ENCODE measurements at regions not wholly inside any gene's neighbourhood (a gene's known extent, or its start where the extent isn't known, plus 50 kb on each side); places are given as distances from the start of the nearest gene placed in this dataset.

DNA sequence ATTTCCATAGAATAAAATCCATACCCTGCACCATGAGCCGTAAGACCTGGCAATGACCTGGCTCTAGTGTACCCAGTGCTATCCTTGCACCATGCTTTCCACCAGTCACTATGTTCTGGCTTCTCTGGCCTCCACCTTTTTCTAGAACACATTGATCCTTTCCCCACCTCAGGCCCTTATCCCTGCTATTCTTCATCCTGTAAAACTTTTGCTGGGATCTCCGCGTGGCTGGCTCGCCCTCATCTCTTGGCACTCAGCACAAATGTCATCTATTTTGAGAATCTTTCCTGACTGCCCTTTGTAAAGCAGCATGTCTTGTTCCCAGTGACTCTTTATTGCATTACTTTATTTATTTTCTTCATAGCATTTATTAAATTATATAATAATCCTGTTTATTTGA lies 169.8 kb upstream of the B3GALT2 start:
- no peak overlapping the region for H2AFZ ChIP-seq (ENCODE audit: control insufficient read depth, low read depth, low read length)
- BruUV-seq (replicated peaks): no TSS peak
- no peak for TF ChIP-seq CHD1 (IDR thresholded peaks at IDR 0.05; ENCODE audit: low read depth, low read length)
- no peak for TF ChIP-seq RFX5 (IDR thresholded peaks at IDR 0.05; ENCODE audit: low read depth, low read length)
- no peak for TF ChIP-seq ZNF274 (IDR thresholded peaks at IDR 0.05; ENCODE audit: insufficient read depth, insufficient read length)
- no peak for TF ChIP-seq CBFB (IDR thresholded peaks at IDR 0.05; ENCODE audit: low read depth)
- no peak for TF ChIP-seq GATAD2B (conservative IDR thresholded peaks at IDR 0.05; ENCODE audit: low read depth)
- TF ChIP-seq TCF7 (IDR thresholded peaks at IDR 0.05; ENCODE audit: borderline replicate concordance): no peak
- CTCF ChIA-PET: no interaction called here
- in situ Hi-C loops (cut with MboI): no loop called here
- H3K4me2 ChIP-seq (ENCODE audit: control insufficient read depth, insufficient read depth): no peak overlapping the region
- H3K79me2 ChIP-seq (ENCODE audit: control insufficient read depth, insufficient read depth, low read length): no peaks in the 10 kb centered on the region
- SMC1A ChIA-PET (ENCODE audit: uncharacterized antibody, unreplicated experiment): no interaction called here
- RAD21 ChIA-PET (ENCODE audit: unreplicated experiment): no interaction called here
- ATAC-seq (no peak), FAIRE-seq (no peak), DNase-seq (ENCODE audit: low read depth, low spot score) (no peak)
- no peak overlapping the region for H3K4me3 ChIP-seq
- intact Hi-C loops (cut with micrococcal nuclease; ENCODE audit: unreplicated experiment): no loop called here
- H3K27ac ChIP-seq (ENCODE audit: control insufficient read depth, insufficient read depth): no peak overlapping the region
- H3K4me1 ChIP-seq (ENCODE audit: control insufficient read depth, insufficient read depth, low read length): no peaks in the 10 kb centered on the region
- H3K9me3 ChIP-seq (replicated peaks; ENCODE audit: control insufficient read depth, insufficient read depth, low read length): no peaks in the 10 kb centered on the region
- 70% methylated on average over 4 of the region's 4 CpGs for WGBS (ENCODE audit: insufficient coverage, insufficient replicate concordance, low lambda C conversion rate, missing lambda C conversion rate)
- POLR2A ChIA-PET: no interaction called here
- no peak overlapping the region for H3K9ac ChIP-seq (ENCODE audit: control insufficient read depth, insufficient read depth, low read length)
- H3K36me3 ChIP-seq (ENCODE audit: control insufficient read depth in 2 of 2, insufficient read depth in 2 of 2, low read length in 1 of 2): no peaks in the 10 kb centered on the region
- no peaks in the 10 kb centered on the region; a peak in 1 of 4 replicates for H3K27me3 ChIP-seq (replicated peaks in 1 of 2; ENCODE audit: control insufficient read depth in 2 of 2, insufficient read depth in 2 of 2, low read length in 1 of 2)
- no peaks in the 10 kb centered on the region for H4K20me1 ChIP-seq (ENCODE audit: control insufficient read depth, insufficient read depth)

DNA sequence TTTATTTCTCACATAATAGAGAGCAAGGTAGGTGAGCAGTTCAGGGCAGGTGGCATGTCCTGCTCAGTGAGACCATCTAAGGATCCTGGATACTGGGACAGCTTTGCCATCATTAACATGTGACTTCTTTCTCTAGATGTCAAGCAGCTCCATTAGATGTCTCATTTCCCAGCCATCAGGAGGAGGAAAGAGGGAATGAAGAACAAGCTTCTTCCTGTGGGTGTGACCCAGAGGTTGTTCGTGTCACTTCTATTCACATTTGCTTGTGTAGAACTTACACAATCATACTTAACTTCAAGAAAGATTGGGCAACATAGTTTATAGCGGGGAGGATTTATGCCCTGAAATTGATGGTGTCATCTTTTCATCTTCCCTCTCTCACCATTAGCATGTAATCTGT lies 169.2 kb upstream of the B3GALT2 start:
- Histone ChIP-seq H2AFZ (ENCODE audit: control insufficient read depth, low read depth, low read length) (no peak overlapping the region), H3K4me1 (ENCODE audit: control insufficient read depth, insufficient read depth, low read length) (no peaks in the 10 kb centered on the region), H3K9me3 (replicated peaks; ENCODE audit: control insufficient read depth, insufficient read depth, low read length) (no peaks in the 10 kb centered on the region), H3K79me2 (ENCODE audit: control insufficient read depth, insufficient read depth, low read length) (no peaks in the 10 kb centered on the region), H4K20me1 (ENCODE audit: control insufficient read depth, insufficient read depth) (no peaks in the 10 kb centered on the region), H3K9ac (ENCODE audit: control insufficient read depth, insufficient read depth, low read length) (no peak overlapping the region), H3K4me2 (ENCODE audit: control insufficient read depth, insufficient read depth) (no peak overlapping the region), H3K36me3 (ENCODE audit: control insufficient read depth in 2 of 2, insufficient read depth in 2 of 2, low read length in 1 of 2) (no peaks in the 10 kb centered on the region), H3K27me3 (replicated peaks in 1 of 2; ENCODE audit: control insufficient read depth in 2 of 2, insufficient read depth in 2 of 2, low read length in 1 of 2) (no peaks in the 10 kb centered on the region; a peak in 1 of 4 replicates), H3K4me3 (no peak overlapping the region), H3K27ac (ENCODE audit: control insufficient read depth, insufficient read depth) (no peak overlapping the region)
- ChIA-PET POLR2A (no interaction called here), SMC1A (ENCODE audit: uncharacterized antibody, unreplicated experiment) (no interaction called here), CTCF (no interaction called here), RAD21 (ENCODE audit: unreplicated experiment) (no interaction called here)
- ATAC-seq: no peak
- no peak for FAIRE-seq
- BruUV-seq (replicated peaks): no TSS peak
- in situ Hi-C loops (cut with MboI): no loop called here
- DNase-seq (ENCODE audit: low read depth, low spot score): no peak
- intact Hi-C loops (cut with micrococcal nuclease; ENCODE audit: unreplicated experiment): no loop called here
- WGBS (ENCODE audit: insufficient coverage, insufficient replicate concordance, low lambda C conversion rate, missing lambda C conversion rate): 56% methylated on average over 2 of the region's 2 CpGs
- TF ChIP-seq RBBP5 (conservative IDR thresholded peaks at IDR 0.05): no peak
- TF ChIP-seq, protein P1, sequence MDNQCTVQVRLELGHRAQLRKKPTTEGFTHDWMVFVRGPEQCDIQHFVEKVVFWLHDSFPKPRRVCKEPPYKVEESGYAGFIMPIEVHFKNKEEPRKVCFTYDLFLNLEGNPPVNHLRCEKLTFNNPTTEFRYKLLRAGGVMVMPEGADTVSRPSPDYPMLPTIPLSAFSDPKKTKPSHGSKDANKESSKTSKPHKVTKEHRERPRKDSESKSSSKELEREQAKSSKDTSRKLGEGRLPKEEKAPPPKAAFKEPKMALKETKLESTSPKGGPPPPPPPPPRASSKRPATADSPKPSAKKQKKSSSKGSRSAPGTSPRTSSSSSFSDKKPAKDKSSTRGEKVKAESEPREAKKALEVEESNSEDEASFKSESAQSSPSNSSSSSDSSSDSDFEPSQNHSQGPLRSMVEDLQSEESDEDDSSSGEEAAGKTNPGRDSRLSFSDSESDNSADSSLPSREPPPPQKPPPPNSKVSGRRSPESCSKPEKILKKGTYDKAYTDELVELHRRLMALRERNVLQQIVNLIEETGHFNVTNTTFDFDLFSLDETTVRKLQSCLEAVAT (IDR thresholded peaks at IDR 0.05): no peak
- no peak for TF ChIP-seq MTA2 (IDR thresholded peaks at IDR 0.05; ENCODE audit: low read depth)
- TF ChIP-seq SIN3A (IDR thresholded peaks at IDR 0.05; ENCODE audit: low read depth, low read length): no peak
- no peak for TF ChIP-seq SP1 (IDR thresholded peaks at IDR 0.05; ENCODE audit: low read depth, low read length)
- TF ChIP-seq, protein P2, sequence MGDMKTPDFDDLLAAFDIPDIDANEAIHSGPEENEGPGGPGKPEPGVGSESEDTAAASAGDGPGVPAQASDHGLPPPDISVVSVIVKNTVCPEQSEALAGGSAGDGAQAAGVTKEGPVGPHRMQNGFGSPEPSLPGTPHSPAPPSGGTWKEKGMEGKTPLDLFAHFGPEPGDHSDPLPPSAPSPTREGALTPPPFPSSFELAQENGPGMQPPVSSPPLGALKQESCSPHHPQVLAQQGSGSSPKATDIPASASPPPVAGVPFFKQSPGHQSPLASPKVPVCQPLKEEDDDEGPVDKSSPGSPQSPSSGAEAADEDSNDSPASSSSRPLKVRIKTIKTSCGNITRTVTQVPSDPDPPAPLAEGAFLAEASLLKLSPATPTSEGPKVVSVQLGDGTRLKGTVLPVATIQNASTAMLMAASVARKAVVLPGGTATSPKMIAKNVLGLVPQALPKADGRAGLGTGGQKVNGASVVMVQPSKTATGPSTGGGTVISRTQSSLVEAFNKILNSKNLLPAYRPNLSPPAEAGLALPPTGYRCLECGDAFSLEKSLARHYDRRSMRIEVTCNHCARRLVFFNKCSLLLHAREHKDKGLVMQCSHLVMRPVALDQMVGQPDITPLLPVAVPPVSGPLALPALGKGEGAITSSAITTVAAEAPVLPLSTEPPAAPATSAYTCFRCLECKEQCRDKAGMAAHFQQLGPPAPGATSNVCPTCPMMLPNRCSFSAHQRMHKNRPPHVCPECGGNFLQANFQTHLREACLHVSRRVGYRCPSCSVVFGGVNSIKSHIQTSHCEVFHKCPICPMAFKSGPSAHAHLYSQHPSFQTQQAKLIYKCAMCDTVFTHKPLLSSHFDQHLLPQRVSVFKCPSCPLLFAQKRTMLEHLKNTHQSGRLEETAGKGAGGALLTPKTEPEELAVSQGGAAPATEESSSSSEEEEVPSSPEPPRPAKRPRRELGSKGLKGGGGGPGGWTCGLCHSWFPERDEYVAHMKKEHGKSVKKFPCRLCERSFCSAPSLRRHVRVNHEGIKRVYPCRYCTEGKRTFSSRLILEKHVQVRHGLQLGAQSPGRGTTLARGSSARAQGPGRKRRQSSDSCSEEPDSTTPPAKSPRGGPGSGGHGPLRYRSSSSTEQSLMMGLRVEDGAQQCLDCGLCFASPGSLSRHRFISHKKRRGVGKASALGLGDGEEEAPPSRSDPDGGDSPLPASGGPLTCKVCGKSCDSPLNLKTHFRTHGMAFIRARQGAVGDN (IDR thresholded peaks at IDR 0.05): no peak
- no peak for TF ChIP-seq MTA3 (IDR thresholded peaks at IDR 0.05; ENCODE audit: borderline replicate concordance, low read length)
- no peak for TF ChIP-seq SMAD5 (IDR thresholded peaks at IDR 0.05; ENCODE audit: low read depth)
- no peak for TF ChIP-seq EP300 (IDR thresholded peaks at IDR 0.05; ENCODE audit: borderline replicate concordance in 1 of 2, control insufficient read depth in 1 of 2, low read depth in 2 of 2, low read length in 2 of 2)
- no peak for TF ChIP-seq MEF2B (IDR thresholded peaks at IDR 0.05; ENCODE audit: partially characterized antibody, poor library complexity, severe bottlenecking)
